Natural killer cell (primary cell): ENCODE measurements at regions not wholly inside any gene's neighbourhood (a gene's known extent, or its start where the extent isn't known, plus 50 kb on each side); places are given as distances from the start of the nearest gene placed in this dataset.

Experiments used
- ATAC-seq, 3 donors: fragments of 150-1000 bp in 2 of 3; fragments of 200-7000 bp in 1 of 3; cut with Tn5 transposase; 1 replicate in 1 of 3; 2 replicates in 2 of 3; pipeline ENCODE4 v1.10.0; 2021; ENCODE audit warnings: mild to moderate bottlenecking in 2 of 3, moderate library complexity in 2 of 3
- DNase-seq, 2 donors: peaks; one replicate each; pipeline versions ENCODE4 v3.0.0 to v3.0.0-alpha.2; 2013 to 2021; ENCODE audit warnings: mixed read lengths in 1 of 2
- H3K27ac ChIP-seq: one replicate; pipeline ENCODE4 v1.5.1; 2013; ENCODE audit warnings: mild to moderate bottlenecking, low read length
- H3K27me3 ChIP-seq: one replicate; pipeline ENCODE4 v1.6.1; 2013; ENCODE audit warnings: low read length; ENCODE audit not compliant: control insufficient read depth, insufficient read depth
- H3K36me3 ChIP-seq: one replicate; pipeline ENCODE4 v1.6.1; 2013; ENCODE audit warnings: low read length; ENCODE audit not compliant: control insufficient read depth, insufficient read depth
- H3K4me1 ChIP-seq: one replicate; pipeline ENCODE4 v1.6.1; 2013; ENCODE audit warnings: low read length; ENCODE audit not compliant: control insufficient read depth, insufficient read depth
- H3K4me3 ChIP-seq: one replicate; pipeline ENCODE4 v1.5.1; 2013; ENCODE audit warnings: low read length
- H3K9me3 ChIP-seq: one replicate; pipeline ENCODE4 v1.6.1; 2013; ENCODE audit warnings: low read length; ENCODE audit not compliant: control insufficient read depth, insufficient read depth
- H3K27ac Mint-ChIP-seq, 2 donors: one replicate each; pipeline ENCODE4 v1.8.0; 2022; ENCODE audit warnings: mild to moderate bottlenecking in 2 of 2, mixed read lengths in 2 of 2, moderate library complexity in 1 of 2
- H3K27me3 Mint-ChIP-seq, 2 donors: one replicate each; pipeline ENCODE4 v1.8.0; 2022; ENCODE audit warnings: low read depth in 2 of 2, mixed read lengths in 2 of 2
- H3K36me3 Mint-ChIP-seq: one replicate; pipeline ENCODE4 v1.8.0; 2022; ENCODE audit warnings: mixed read lengths
- H3K4me1 Mint-ChIP-seq, 2 donors: one replicate each; pipeline ENCODE4 v1.8.0; 2022; ENCODE audit warnings: mixed read lengths in 2 of 2
- H3K4me3 Mint-ChIP-seq: one replicate; pipeline ENCODE4 v1.8.0; 2022; ENCODE audit warnings: mild to moderate bottlenecking, moderate library complexity, mixed read lengths
- H3K9me3 Mint-ChIP-seq, 2 donors: one replicate each; pipeline ENCODE4 v1.8.0; 2022; ENCODE audit warnings: mixed read lengths in 2 of 2
- WGBS: methylation state at CpG from one replicate; pipeline ENCODE4 v1.1.7; 2013; ENCODE audit warnings: missing lambda C conversion rate; ENCODE audit not compliant: insufficient coverage; 5-methylcytosine and 5-hydroxymethylcytosine counted together
- intact Hi-C: fragments of 100-400 bp; cut with micrococcal nuclease; formaldehyde crosslinking; loops from one replicate; pipeline ENCODE4 v1.14.2; 2022
- TF ChIP-seq, protein P1 (sequence below): fragments of 200-600 bp; IDR thresholded peaks from one replicate; pipeline ENCODE4 v1.8.0; 2022; ENCODE audit warnings: antibody characterized with exemption

DNA sequence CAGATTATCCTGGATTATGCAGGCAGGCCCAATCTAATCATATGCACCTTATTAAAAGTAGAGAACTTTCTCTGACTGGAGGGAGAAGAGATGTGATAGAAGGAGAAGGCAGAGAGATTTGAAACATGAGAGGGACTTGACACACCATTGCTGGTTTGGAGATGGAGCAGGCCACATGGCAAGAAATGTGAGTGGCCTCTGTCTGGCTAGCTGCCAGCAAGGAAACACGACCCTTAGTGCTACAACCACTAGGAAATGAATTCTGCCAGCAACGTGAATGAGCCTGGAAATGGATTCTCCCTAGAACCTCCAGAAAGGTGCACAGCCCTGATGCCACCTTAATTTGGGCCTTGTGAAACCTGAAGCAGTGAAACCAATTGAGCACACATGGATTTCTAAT is 79.5 kb upstream of the MBNL3 start:
- no peaks in the 10 kb centered on the region for H3K4me1 Mint-ChIP-seq
- H3K36me3 Mint-ChIP-seq, result no peaks in the 10 kb centered on the region

GRCh38 chrX:132565273-132565672 is 76.4 kb upstream of the MBNL3 start:
- no peak overlapping the region for H3K27ac Mint-ChIP-seq
- Histone ChIP-seq H3K27ac (no peak overlapping the region), H3K27me3 (no peaks in the 10 kb centered on the region), H3K36me3 (no peaks in the 10 kb centered on the region), H3K9me3 (no peaks in the 10 kb centered on the region), H3K4me1 (no peaks in the 10 kb centered on the region), H3K4me3 (no peak overlapping the region)
- peaks cover 5 to 43% of the 10 kb centered on the region in 2 donors for H3K27me3 Mint-ChIP-seq
- no peak overlapping the region for H3K4me3 Mint-ChIP-seq
- ATAC-seq (no peak), DNase-seq (no peak)
- no peaks in the 10 kb centered on the region for H3K9me3 Mint-ChIP-seq
- H3K36me3 Mint-ChIP-seq, result no peaks in the 10 kb centered on the region
- H3K4me1 Mint-ChIP-seq, result no peaks in the 10 kb centered on the region
- intact Hi-C loops, result no loop called here
- TF ChIP-seq, protein P1, sequence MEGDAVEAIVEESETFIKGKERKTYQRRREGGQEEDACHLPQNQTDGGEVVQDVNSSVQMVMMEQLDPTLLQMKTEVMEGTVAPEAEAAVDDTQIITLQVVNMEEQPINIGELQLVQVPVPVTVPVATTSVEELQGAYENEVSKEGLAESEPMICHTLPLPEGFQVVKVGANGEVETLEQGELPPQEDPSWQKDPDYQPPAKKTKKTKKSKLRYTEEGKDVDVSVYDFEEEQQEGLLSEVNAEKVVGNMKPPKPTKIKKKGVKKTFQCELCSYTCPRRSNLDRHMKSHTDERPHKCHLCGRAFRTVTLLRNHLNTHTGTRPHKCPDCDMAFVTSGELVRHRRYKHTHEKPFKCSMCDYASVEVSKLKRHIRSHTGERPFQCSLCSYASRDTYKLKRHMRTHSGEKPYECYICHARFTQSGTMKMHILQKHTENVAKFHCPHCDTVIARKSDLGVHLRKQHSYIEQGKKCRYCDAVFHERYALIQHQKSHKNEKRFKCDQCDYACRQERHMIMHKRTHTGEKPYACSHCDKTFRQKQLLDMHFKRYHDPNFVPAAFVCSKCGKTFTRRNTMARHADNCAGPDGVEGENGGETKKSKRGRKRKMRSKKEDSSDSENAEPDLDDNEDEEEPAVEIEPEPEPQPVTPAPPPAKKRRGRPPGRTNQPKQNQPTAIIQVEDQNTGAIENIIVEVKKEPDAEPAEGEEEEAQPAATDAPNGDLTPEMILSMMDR, result no peak
- 80% methylated on average over 1 of the region's 3 CpGs for WGBS

More for the DNA sequence above, 79.5 kb upstream of the MBNL3 start:
- Mint-ChIP-seq H3K27me3 (peaks cover 7 to 25% of the 10 kb centered on the region in 2 donors), H3K4me3 (no peak overlapping the region), H3K27ac (no peak overlapping the region), H3K9me3 (no peaks in the 10 kb centered on the region)
- Histone ChIP-seq H3K4me1 (no peaks in the 10 kb centered on the region), H3K9me3 (no peaks in the 10 kb centered on the region), H3K27ac (no peak overlapping the region), H3K27me3 (no peaks in the 10 kb centered on the region), H3K4me3 (no peak overlapping the region), H3K36me3 (no peaks in the 10 kb centered on the region)
- ATAC-seq, result no peak
- intact Hi-C loops, result no loop called here
- TF ChIP-seq, protein P1, result no peak
- no peak for DNase-seq
- 45% methylated on average over 2 of the region's 2 CpGs for WGBS

DNA sequence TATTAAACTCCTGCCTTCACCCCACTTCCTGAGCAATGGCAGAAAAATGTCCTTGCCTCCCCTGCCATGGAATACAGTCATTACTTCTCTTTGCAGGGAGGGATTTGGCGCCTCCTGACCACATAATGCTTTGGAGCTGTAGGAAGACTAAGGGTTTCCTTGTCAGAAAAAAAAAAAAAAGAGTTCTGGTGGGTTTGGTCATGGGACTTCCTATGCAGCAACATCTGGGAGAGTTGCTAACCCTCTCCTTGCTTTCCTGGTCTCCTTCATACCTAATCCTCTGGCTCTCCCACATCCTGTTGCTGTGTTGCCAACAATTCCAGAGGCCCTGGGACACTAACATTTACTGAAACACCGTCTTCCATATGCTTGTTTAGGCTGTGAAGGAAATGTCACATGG is 75.1 kb upstream of the MBNL3 start:
- Mint-ChIP-seq H3K4me1 (no peaks in the 10 kb centered on the region), H3K27me3 (peaks cover 4 to 48% of the 10 kb centered on the region in 2 donors), H3K27ac (no peak overlapping the region), H3K4me3 (no peak overlapping the region), H3K36me3 (no peaks in the 10 kb centered on the region), H3K9me3 (no peaks in the 10 kb centered on the region)
- H3K27ac ChIP-seq, result no peak overlapping the region
- no peaks in the 10 kb centered on the region for H3K27me3 ChIP-seq
- no peaks in the 10 kb centered on the region for H3K9me3 ChIP-seq
- intact Hi-C loops, result no loop called here
- no peaks in the 10 kb centered on the region for H3K36me3 ChIP-seq
- DNase-seq (no peak), ATAC-seq (no peak)
- no peaks in the 10 kb centered on the region for H3K4me1 ChIP-seq
- WGBS, result 40% methylated on average over 1 of the region's 2 CpGs
- TF ChIP-seq, protein P1, result no peak
- no peak overlapping the region for H3K4me3 ChIP-seq

DNA sequence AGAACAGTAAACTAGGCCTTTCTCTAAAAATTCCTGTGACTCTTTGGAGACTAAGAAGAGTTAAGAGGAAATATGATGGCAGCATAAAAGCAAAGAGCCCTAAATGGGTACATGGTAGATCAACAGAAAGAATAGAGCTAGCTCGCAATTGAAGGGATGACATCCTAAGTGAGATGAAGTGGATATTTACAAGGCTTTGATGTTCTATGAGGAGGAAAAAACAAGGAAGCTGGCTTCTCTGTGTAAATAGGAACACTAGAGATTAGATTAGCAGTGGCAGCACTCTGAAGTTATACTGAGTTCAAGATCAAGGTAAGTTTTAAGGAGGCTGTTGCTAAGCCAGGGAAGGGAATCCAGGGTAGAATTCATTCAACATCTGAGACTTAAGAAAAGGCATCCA is 73.1 kb upstream of the MBNL3 start:
- Histone ChIP-seq H3K4me1 (no peaks in the 10 kb centered on the region), H3K9me3 (no peaks in the 10 kb centered on the region), H3K4me3 (no peak overlapping the region), H3K27ac (no peak overlapping the region), H3K27me3 (no peaks in the 10 kb centered on the region), H3K36me3 (no peaks in the 10 kb centered on the region)
- ATAC-seq (no peak), DNase-seq (no peak)
- intact Hi-C loops, result no loop called here
- H3K27ac Mint-ChIP-seq, result no peak overlapping the region
- H3K9me3 Mint-ChIP-seq, result no peaks in the 10 kb centered on the region
- TF ChIP-seq, protein P1, result no peak
- 94% methylated on average over 1 of the region's 1 CpG for WGBS
- H3K4me3 Mint-ChIP-seq, result no peak overlapping the region
- H3K27me3 Mint-ChIP-seq, result peaks cover 3 to 46% of the 10 kb centered on the region in 2 donors
- H3K4me1 Mint-ChIP-seq, result no peaks in the 10 kb centered on the region
- H3K36me3 Mint-ChIP-seq, result no peaks in the 10 kb centered on the region
